H9 (cell line): ENCODE measurements at regions not wholly inside any gene's neighbourhood (a gene's known extent, or its start where the extent isn't known, plus 50 kb on each side); places are given as distances from the start of the nearest gene placed in this dataset.

Experiments
- DNase-seq: peaks from one replicate; pipeline ENCODE4 v3.0.0-alpha.2; 2017
- H2AFZ ChIP-seq: one replicate; pipeline ENCODE4 v1.6.1; 2013; ENCODE audit warnings: mild to moderate bottlenecking, low read length, control low read depth, moderate library complexity
- H2AK5ac ChIP-seq: 2 replicates; pipeline ENCODE4 v1.6.1; 2013; ENCODE audit warnings: low read length, control low read depth, mixed read lengths; ENCODE audit not compliant: insufficient read length
- H2BK120ac ChIP-seq: one replicate; pipeline ENCODE4 v1.6.1; 2013; ENCODE audit warnings: low read depth, mild to moderate bottlenecking, low read length, control low read depth, inconsistent platforms; ENCODE audit not compliant: poor library complexity, severe bottlenecking
- H2BK12ac ChIP-seq: 2 replicates; pipeline ENCODE4 v1.6.1; 2013; ENCODE audit warnings: low read length, control low read depth, mixed read lengths, low read depth; ENCODE audit not compliant: insufficient read length
- H2BK15ac ChIP-seq: 2 replicates; pipeline ENCODE4 v1.6.1; 2013; ENCODE audit warnings: low read depth, low read length, control low read depth
- H2BK20ac ChIP-seq: one replicate; pipeline ENCODE4 v1.6.1; 2013; ENCODE audit warnings: low read depth, mild to moderate bottlenecking, low read length, control low read depth, inconsistent platforms; ENCODE audit not compliant: poor library complexity, severe bottlenecking
- H2BK5ac ChIP-seq: 2 replicates; pipeline ENCODE4 v1.6.1; 2013; ENCODE audit warnings: low read length, control low read depth, mixed read lengths; ENCODE audit not compliant: insufficient read length
- H3K14ac ChIP-seq: 2 replicates; pipeline ENCODE4 v1.6.1; 2013; ENCODE audit warnings: low read length, control low read depth; ENCODE audit not compliant: insufficient read depth
- H3K18ac ChIP-seq: 2 replicates; pipeline ENCODE4 v1.6.1; 2013; ENCODE audit warnings: low read depth, mild to moderate bottlenecking, mixed read lengths, low read length, control low read depth; ENCODE audit not compliant: insufficient read length
- H3K23ac ChIP-seq: 2 replicates; pipeline ENCODE4 v1.6.1; 2013; ENCODE audit warnings: low read length, control low read depth, mixed read lengths, low read depth; ENCODE audit not compliant: insufficient read length
- H3K23me2 ChIP-seq: 2 replicates; pipeline ENCODE4 v1.6.1; 2013; ENCODE audit warnings: low read depth, mild to moderate bottlenecking, mixed read lengths, low read length, control low read depth; ENCODE audit not compliant: insufficient read length, poor library complexity, severe bottlenecking
- H3K27ac ChIP-seq: 2 replicates; pipeline ENCODE4 v1.5.1; 2013; ENCODE audit warnings: low read length, control low read depth, mixed read lengths, low read depth; ENCODE audit not compliant: insufficient read length
- H3K27me3 ChIP-seq: 2 replicates; pipeline ENCODE4 v1.6.1; 2013; ENCODE audit warnings: low read length, control low read depth, inconsistent platforms; ENCODE audit not compliant: insufficient read depth
- H3K4ac ChIP-seq: 2 replicates; pipeline ENCODE4 v1.6.1; 2013; ENCODE audit warnings: low read depth, mild to moderate bottlenecking, control low read depth, inconsistent platforms, low read length, moderate library complexity
- H3K4me1 ChIP-seq: 2 replicates; pipeline ENCODE4 v1.6.1; 2013; ENCODE audit warnings: low read length, control low read depth, inconsistent platforms; ENCODE audit not compliant: insufficient read depth
- H3K4me2 ChIP-seq: 2 replicates; pipeline ENCODE4 v1.6.1; 2013; ENCODE audit warnings: low read length, control low read depth, mixed read lengths; ENCODE audit not compliant: insufficient read length, insufficient read depth
- H3K56ac ChIP-seq: 2 replicates; pipeline ENCODE4 v1.6.1; 2013; ENCODE audit warnings: low read depth, mild to moderate bottlenecking, mixed read lengths, low read length, control low read depth; ENCODE audit not compliant: insufficient read length
- H3K79me1 ChIP-seq: 2 replicates; pipeline ENCODE4 v1.6.1; 2013; ENCODE audit warnings: low read depth, mild to moderate bottlenecking, moderate library complexity, low read length, control low read depth, inconsistent platforms; ENCODE audit not compliant: insufficient read depth, poor library complexity, severe bottlenecking
- H3K79me2 ChIP-seq: 2 replicates; pipeline ENCODE4 v1.6.1; 2013; ENCODE audit warnings: low read length, control low read depth, inconsistent platforms; ENCODE audit not compliant: insufficient read depth
- H3K9ac ChIP-seq: 2 replicates; pipeline ENCODE4 v1.6.1; 2013; ENCODE audit warnings: low read length, control low read depth, mixed read lengths; ENCODE audit not compliant: insufficient read length; ENCODE audit errors: extremely low read depth
- H3K9me3 ChIP-seq: one replicate; pipeline ENCODE4 v1.6.1; 2013; ENCODE audit warnings: low read depth, low read length, inconsistent platforms; ENCODE audit not compliant: control insufficient read depth
- H3T11ph ChIP-seq: one replicate; pipeline ENCODE4 v1.6.1; 2013; ENCODE audit warnings: mild to moderate bottlenecking, low read length, control low read depth, inconsistent platforms
- H4K20me1 ChIP-seq: one replicate; pipeline ENCODE4 v1.6.1; 2013; ENCODE audit not compliant: control insufficient read depth, insufficient read length, insufficient read depth
- H4K5ac ChIP-seq: 2 replicates; pipeline ENCODE4 v1.6.1; 2013; ENCODE audit warnings: low read depth, mild to moderate bottlenecking, mixed read lengths, low read length, control low read depth; ENCODE audit not compliant: insufficient read length
- H4K8ac ChIP-seq: replicated peaks from 2 replicates; pipeline ENCODE4 v1.6.1; 2013; ENCODE audit warnings: low read length, control low read depth, mixed read lengths, low read depth; ENCODE audit not compliant: insufficient read length
- H4K91ac ChIP-seq: 2 replicates; pipeline ENCODE4 v1.6.1; 2013; ENCODE audit warnings: low read depth, mild to moderate bottlenecking, moderate library complexity, mixed read lengths, low read length, control low read depth; ENCODE audit not compliant: insufficient read length
- H3K27ac Mint-ChIP-seq, 3 experiments: 2 replicates in 2 of 3; 3 replicates in 1 of 3; pipeline ENCODE4 v1.8.0; 2020 to 2021; ENCODE audit warnings: mixed read lengths in 3 of 3, mild to moderate bottlenecking in 1 of 3, moderate library complexity in 1 of 3
- H3K27me3 Mint-ChIP-seq: 2 replicates; pipeline ENCODE4 v1.8.0; 2021; ENCODE audit warnings: low read depth, mild to moderate bottlenecking, moderate library complexity, mixed read lengths
- H3K36me3 Mint-ChIP-seq, 3 experiments: 2 replicates in 2 of 3; 3 replicates in 1 of 3; pipeline ENCODE4 v1.8.0; 2020 to 2021; ENCODE audit warnings: low read depth in 3 of 3, mixed read lengths in 3 of 3; ENCODE audit not compliant: insufficient read depth in 1 of 3
- H3K4me1 Mint-ChIP-seq, 2 experiments: 2 replicates each; pipeline ENCODE4 v1.8.0; 2020; ENCODE audit warnings: mixed read lengths in 2 of 2
- H3K4me3 Mint-ChIP-seq, 2 experiments: 2 replicates in 1 of 2; 3 replicates in 1 of 2; pipeline ENCODE4 v1.8.0; 2020 to 2021; ENCODE audit warnings: mild to moderate bottlenecking in 2 of 2, mixed read lengths in 2 of 2, moderate library complexity in 1 of 2
- H3K9me3 Mint-ChIP-seq, 2 experiments: 2 replicates in 1 of 2; 3 replicates in 1 of 2; pipeline ENCODE4 v1.8.0; 2020; ENCODE audit warnings: mild to moderate bottlenecking in 2 of 2, mixed read lengths in 2 of 2, moderate library complexity in 1 of 2
- CTCF ChIP-seq: fragments of 200-600 bp; sonication (generic); conservative IDR thresholded peaks from 3 replicates; pipeline ENCODE4 v1.8.0; 2021; ENCODE audit warnings: antibody characterized with exemption, mild to moderate bottlenecking
- WGBS: extraction: QIAGEN DNeasy Blood & Tissue Kit; methylation state at CpG from one replicate; pipeline ENCODE4 v1.1.7; 2013; ENCODE audit warnings: missing lambda C conversion rate, low lambda C conversion rate, mixed read lengths; ENCODE audit not compliant: insufficient read length; ENCODE audit errors: extremely low coverage; 5-methylcytosine and 5-hydroxymethylcytosine counted together

GRCh38 chr2:21928292-21928691 lies 804.5 kb downstream of the TDRD15 start:
- no peak overlapping the region for H4K91ac ChIP-seq
- no peak overlapping the region for H3K56ac ChIP-seq
- H3K79me2 ChIP-seq = no peaks in the 10 kb centered on the region
- no peaks in the 10 kb centered on the region for H3K4me1 ChIP-seq
- H4K8ac ChIP-seq = no peak overlapping the region
- H4K20me1 ChIP-seq = no peaks in the 10 kb centered on the region
- Mint-ChIP-seq H3K27me3 (no peaks in the 10 kb centered on the region), H3K36me3 (peaks cover 3 to 9% (median 6%) of the 10 kb centered on the region in 3 experiments; a peak in 5 of 7 replicates), H3K4me1 (peaks cover 0 to 7% of the 10 kb centered on the region in 2 experiments; a peak in 2 of 4 replicates), H3K4me3 (no peak overlapping the region), H3K9me3 (peaks cover 6 to 13% of the 10 kb centered on the region in 2 experiments), H3K27ac (no peak overlapping the region)
- TF ChIP-seq CTCF = peak; percentile 60
- no peak overlapping the region for H2BK5ac ChIP-seq
- H2AFZ ChIP-seq = no peak overlapping the region
- no peak overlapping the region for H3K4me2 ChIP-seq
- no peak for DNase-seq
- H3K27ac ChIP-seq = no peak overlapping the region
- no peak overlapping the region for H2AK5ac ChIP-seq
- no peak overlapping the region for H3K4ac ChIP-seq
- H3K79me1 ChIP-seq = no peaks in the 10 kb centered on the region
- no peak overlapping the region for H3K18ac ChIP-seq
- H4K5ac ChIP-seq = no peak overlapping the region
- no peaks in the 10 kb centered on the region for H3K9me3 ChIP-seq
- H2BK120ac ChIP-seq = no peak overlapping the region
- no peak overlapping the region for H2BK20ac ChIP-seq
- no peak overlapping the region for H2BK15ac ChIP-seq
- no peaks in the 10 kb centered on the region for H3K23me2 ChIP-seq
- H3K9ac ChIP-seq = no peak overlapping the region
- no CpG with 5 or more reads among the region's 2 CpGs for WGBS
- no peaks in the 10 kb centered on the region for H3K27me3 ChIP-seq
- no peak overlapping the region for H3K14ac ChIP-seq
- H3K23ac ChIP-seq = no peak overlapping the region
- H2BK12ac ChIP-seq = no peak overlapping the region
- H3T11ph ChIP-seq = no peak overlapping the region
